Left lung (tissue), 4 donors: ENCODE measurements at regions not wholly inside any gene's neighbourhood (a gene's known extent, or its start where the extent isn't known, plus 50 kb on each side); places are given as distances from the start of the nearest gene placed in this dataset.
A peak's percentile ranks its signal among the peaks of the same experiment; 100 is the strongest.

Experiments
- ATAC-seq: fragments of 200-7000 bp; cut with Tn5 transposase; one replicate; pipeline ENCODE4 v1.9.1; 2020; ENCODE audit warnings: moderate library complexity
- DNase-seq, 4 donors: peaks; one replicate each; pipeline ENCODE4 v3.0.0-alpha.2; 2013 to 2020
- H3K27ac ChIP-seq, 2 donors: fragments of 200-600 bp; sonication (generic) in 1 of 2; one replicate each; pipeline versions ENCODE4 v1.5.0 to v1.8.0; 2020 to 2021
- H3K27me3 ChIP-seq, 2 donors: fragments of 200-600 bp; sonication (generic) in 1 of 2; one replicate each; pipeline versions ENCODE4 v1.5.0 to v1.8.0; 2020 to 2021
- H3K36me3 ChIP-seq, 2 donors: fragments of 200-600 bp; sonication (generic) in 1 of 2; one replicate each; pipeline versions ENCODE4 v1.5.0 to v1.8.0; 2020 to 2021
- H3K4me1 ChIP-seq, 2 donors: fragments of 200-600 bp; one replicate each; pipeline ENCODE4 v1.8.0; 2021
- H3K4me3 ChIP-seq, 2 donors: fragments of 200-600 bp; sonication (generic) in 1 of 2; one replicate each; pipeline versions ENCODE4 v1.5.0 to v1.8.0; 2020 to 2021; ENCODE audit warnings: mild to moderate bottlenecking in 1 of 2
- H3K9me3 ChIP-seq, 2 donors: fragments of 200-600 bp; sonication (generic) in 1 of 2; one replicate each; pipeline versions ENCODE4 v1.5.0 to v1.8.0; 2020 to 2021
- intact Hi-C, 2 donors: fragments of 100-400 bp; cut with DNase I; formaldehyde crosslinking; loops; one replicate each; pipeline versions ENCODE4 v1.11.2 to v1.14.2; 2022
- TF ChIP-seq, protein P1 (sequence below), 2 donors: fragments of 200-600 bp; sonication (generic) in 1 of 2; IDR thresholded peaks; one replicate each; pipeline versions ENCODE4 v1.5.0 to v1.8.0; 2021; ENCODE audit warnings: antibody characterized with exemption in 2 of 2
- donor health status: DM: no; HTN: yes; CAD: no.
- donor health status: DM: no; HTN: no; CAD: no.

- TF ChIP-seq, protein P1, sequence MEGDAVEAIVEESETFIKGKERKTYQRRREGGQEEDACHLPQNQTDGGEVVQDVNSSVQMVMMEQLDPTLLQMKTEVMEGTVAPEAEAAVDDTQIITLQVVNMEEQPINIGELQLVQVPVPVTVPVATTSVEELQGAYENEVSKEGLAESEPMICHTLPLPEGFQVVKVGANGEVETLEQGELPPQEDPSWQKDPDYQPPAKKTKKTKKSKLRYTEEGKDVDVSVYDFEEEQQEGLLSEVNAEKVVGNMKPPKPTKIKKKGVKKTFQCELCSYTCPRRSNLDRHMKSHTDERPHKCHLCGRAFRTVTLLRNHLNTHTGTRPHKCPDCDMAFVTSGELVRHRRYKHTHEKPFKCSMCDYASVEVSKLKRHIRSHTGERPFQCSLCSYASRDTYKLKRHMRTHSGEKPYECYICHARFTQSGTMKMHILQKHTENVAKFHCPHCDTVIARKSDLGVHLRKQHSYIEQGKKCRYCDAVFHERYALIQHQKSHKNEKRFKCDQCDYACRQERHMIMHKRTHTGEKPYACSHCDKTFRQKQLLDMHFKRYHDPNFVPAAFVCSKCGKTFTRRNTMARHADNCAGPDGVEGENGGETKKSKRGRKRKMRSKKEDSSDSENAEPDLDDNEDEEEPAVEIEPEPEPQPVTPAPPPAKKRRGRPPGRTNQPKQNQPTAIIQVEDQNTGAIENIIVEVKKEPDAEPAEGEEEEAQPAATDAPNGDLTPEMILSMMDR (IDR thresholded peaks at IDR 0.05), result no peak
These were observed 380.3 kb upstream of the THBS1 start for GRCh38 chr15:39200586-39200985.

DNA sequence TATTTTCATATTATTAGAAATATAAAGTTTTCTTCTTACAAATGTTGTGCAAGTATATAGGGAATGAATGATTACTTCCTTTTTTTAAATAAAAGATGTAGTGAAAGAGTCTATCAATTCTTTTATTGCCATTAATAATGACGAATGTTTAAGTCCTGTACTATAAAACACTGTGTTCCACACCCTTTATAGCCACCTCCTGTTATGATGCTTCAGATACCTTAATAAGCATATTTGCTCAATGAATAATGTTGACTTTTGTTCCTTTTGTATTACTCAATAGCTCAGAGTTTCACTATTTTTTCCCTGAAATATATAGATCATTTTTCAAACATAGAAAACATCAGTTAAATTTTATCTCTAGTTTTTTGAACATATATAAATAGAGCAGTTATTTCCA is 378.2 kb upstream of the THBS1 start:
- Histone ChIP-seq H3K27me3 (no peaks in the 10 kb centered on the region), H3K27ac (no peak overlapping the region), H3K36me3 (no peaks in the 10 kb centered on the region), H3K4me1 (no peaks in the 10 kb centered on the region), H3K4me3 (no peak overlapping the region), H3K9me3 (no peaks in the 10 kb centered on the region)
- TF ChIP-seq, protein P1 (IDR thresholded peaks at IDR 0.05), result no peak
- intact Hi-C loops, result no loop called here
- DNase-seq (no peak), ATAC-seq (peak; percentile 73)

More at GRCh38 chr15:39200586-39200985, 380.3 kb upstream of the THBS1 start:
- no peak for DNase-seq
- Histone ChIP-seq H3K4me3 (no peak overlapping the region), H3K27me3 (no peaks in the 10 kb centered on the region), H3K9me3 (no peaks in the 10 kb centered on the region), H3K4me1 (no peaks in the 10 kb centered on the region), H3K36me3 (no peaks in the 10 kb centered on the region), H3K27ac (no peak overlapping the region)
- intact Hi-C loops, result no loop called here
- ATAC-seq, result no peak

- Histone ChIP-seq H3K4me1 (no peaks in the 10 kb centered on the region), H3K4me3 (no peak overlapping the region), H3K27ac (no peak overlapping the region), H3K27me3 (no peaks in the 10 kb centered on the region), H3K9me3 (no peaks in the 10 kb centered on the region), H3K36me3 (no peaks in the 10 kb centered on the region)
- DNase-seq, result no peak
- intact Hi-C loops, result no loop called here
- no peak for ATAC-seq
- TF ChIP-seq, protein P1 (IDR thresholded peaks at IDR 0.05), result no peak
These were observed 376.8 kb upstream of the THBS1 start for GRCh38 chr15:39204031-39204430.

- Histone ChIP-seq H3K4me1 (no peaks in the 10 kb centered on the region), H3K36me3 (no peaks in the 10 kb centered on the region), H3K9me3 (peaks cover 0 to under 1% of the 10 kb centered on the region in 2 donors), H3K4me3 (no peak overlapping the region), H3K27ac (no peak overlapping the region), H3K27me3 (no peaks in the 10 kb centered on the region)
- no peak for ATAC-seq
- intact Hi-C loops, result no loop called here
- DNase-seq, result no peak
- TF ChIP-seq, protein P1 (IDR thresholded peaks at IDR 0.05), result no peak
These were observed 375.8 kb upstream of the THBS1 start for GRCh38 chr15:39205081-39205480.

- no peak overlapping the region for H3K27ac ChIP-seq
- H3K27me3 ChIP-seq, result no peaks in the 10 kb centered on the region
- ATAC-seq, result no peak
These were observed 375.1 kb upstream of the THBS1 start for GRCh38 chr15:39205506-39206371.

More at GRCh38 chr15:39205506-39206371, 375.1 kb upstream of the THBS1 start:
- TF ChIP-seq, protein P1 (IDR thresholded peaks at IDR 0.05), result no peak
- Histone ChIP-seq H3K9me3 (peaks cover 0 to 3% of the 10 kb centered on the region in 2 donors), H3K36me3 (no peaks in the 10 kb centered on the region), H3K4me3 (no peak overlapping the region), H3K4me1 (no peaks in the 10 kb centered on the region)
- DNase-seq, result no peak
- intact Hi-C loops, result no loop called here
